DOHH2 (cell line): ENCODE measurements at regions not wholly inside any gene's neighbourhood (a gene's known extent, or its start where the extent isn't known, plus 50 kb on each side); places are given as distances from the start of the nearest gene placed in this dataset.

ENCODE experiments used
- H3F3A ChIP-seq: fragments of 200-600 bp; sonication (generic), shearing (Covaris generic); 2 replicates; pipeline ENCODE4 v1.6.0; 2016; ENCODE audit warnings: antibody characterized with exemption, mild to moderate bottlenecking; ENCODE audit not compliant: control insufficient read depth, insufficient read depth
- H3K27ac ChIP-seq: fragments of 200-600 bp; sonication (generic); 2 replicates; pipeline ENCODE4 v1.5.1; 2014; ENCODE audit warnings: low read depth, mild to moderate bottlenecking, low read length, moderate library complexity
- H3K27me3 ChIP-seq: fragments of 200-600 bp; sonication (generic); 2 replicates; pipeline ENCODE4 v1.6.1; 2014; ENCODE audit warnings: mild to moderate bottlenecking, low read length, mixed read lengths; ENCODE audit not compliant: control insufficient read depth
- H3K36me3 ChIP-seq: fragments of 200-600 bp; sonication (generic); 2 replicates; pipeline ENCODE4 v1.6.1; 2014; ENCODE audit warnings: mild to moderate bottlenecking, low read length, moderate library complexity, mixed read lengths; ENCODE audit not compliant: control insufficient read depth
- H3K4me1 ChIP-seq: fragments of 200-600 bp; sonication (generic); 2 replicates; pipeline ENCODE4 v1.6.1; 2014; ENCODE audit warnings: mild to moderate bottlenecking, low read length, mixed read lengths; ENCODE audit not compliant: control insufficient read depth
- H3K4me2 ChIP-seq: fragments of 200-600 bp; sonication (generic); 2 replicates; pipeline ENCODE4 v1.6.0; 2014; ENCODE audit warnings: mild to moderate bottlenecking, low read length, moderate library complexity
- H3K4me3 ChIP-seq: fragments of 200-600 bp; sonication (generic); 2 replicates; pipeline ENCODE4 v1.5.1; 2014; ENCODE audit warnings: mild to moderate bottlenecking, low read length, mixed read lengths
- H3K79me2 ChIP-seq: fragments of 200-600 bp; sonication (generic); 2 replicates; pipeline ENCODE4 v1.6.1; 2014; ENCODE audit warnings: mild to moderate bottlenecking, low read length, mixed read lengths; ENCODE audit not compliant: control insufficient read depth
- H3K9me2 ChIP-seq: fragments of 200-600 bp; sonication (generic); replicated peaks from 2 replicates; pipeline ENCODE4 v1.6.1; 2014; ENCODE audit warnings: mild to moderate bottlenecking, low read length, mixed read lengths; ENCODE audit not compliant: control insufficient read depth
- H3K9me3 ChIP-seq: fragments of 200-600 bp; sonication (generic); 2 replicates; pipeline ENCODE4 v1.6.1; 2014; ENCODE audit warnings: antibody characterized with exemption, low read length, mixed read lengths; ENCODE audit not compliant: control insufficient read depth, insufficient read depth
- H4K20me1 ChIP-seq: fragments of 200-600 bp; sonication (generic); 2 replicates; pipeline ENCODE4 v1.6.0; 2014; ENCODE audit warnings: low read depth, mild to moderate bottlenecking, antibody characterized with exemption, low read length, moderate library complexity; ENCODE audit not compliant: control insufficient read depth, insufficient read depth
- CTCF ChIP-seq: fragments of 200-600 bp; sonication (generic); IDR thresholded peaks from one replicate; pipeline ENCODE4 v1.5.1; 2014; ENCODE audit warnings: antibody characterized with exemption, mild to moderate bottlenecking, low read depth, low read length; ENCODE audit not compliant: poor library complexity, severe bottlenecking
- EZH2phosphoT487 ChIP-seq: fragments of 200-600 bp; sonication (generic); IDR thresholded peaks from 2 replicates; pipeline ENCODE4 v1.6.1; 2017; ENCODE audit warnings: borderline replicate concordance, mild to moderate bottlenecking, antibody characterized with exemption, low read length, moderate library complexity, mixed read lengths

- H3K4me2 ChIP-seq: no peak overlapping the region
- no peaks in the 10 kb centered on the region for H3K79me2 ChIP-seq
- H3K4me1 ChIP-seq: no peaks in the 10 kb centered on the region
- H3K27ac ChIP-seq: no peak overlapping the region
- H3K27me3 ChIP-seq: no peaks in the 10 kb centered on the region
- no peaks in the 10 kb centered on the region for H3F3A ChIP-seq
- H3K9me3 ChIP-seq: no peaks in the 10 kb centered on the region
- no peaks in the 10 kb centered on the region for H3K36me3 ChIP-seq
- no peaks in the 10 kb centered on the region for H4K20me1 ChIP-seq
- TF ChIP-seq CTCF: no peak
- no peak for TF ChIP-seq EZH2phosphoT487
- no peak overlapping the region for H3K4me3 ChIP-seq
- H3K9me2 ChIP-seq: no peaks in the 10 kb centered on the region
Observed at GRCh38 chr3:76043746-76044145, 258.4 kb upstream of the ZNF717 start.

- no peaks in the 10 kb centered on the region for H3K27me3 ChIP-seq
- H3K4me1 ChIP-seq: no peaks in the 10 kb centered on the region
- H3K36me3 ChIP-seq: no peaks in the 10 kb centered on the region
- H3K4me3 ChIP-seq: no peak overlapping the region
- no peak overlapping the region for H3K27ac ChIP-seq
- no peaks in the 10 kb centered on the region for H4K20me1 ChIP-seq
- no peaks in the 10 kb centered on the region for H3K9me2 ChIP-seq
- no peaks in the 10 kb centered on the region for H3K79me2 ChIP-seq
- no peak overlapping the region for H3K4me2 ChIP-seq
- H3F3A ChIP-seq: no peaks in the 10 kb centered on the region
- H3K9me3 ChIP-seq: no peaks in the 10 kb centered on the region
- no peak for TF ChIP-seq EZH2phosphoT487
- peak; percentile 68 for TF ChIP-seq CTCF
Observed at GRCh38 chr3:76044601-76045600, 259.6 kb upstream of the ZNF717 start.

GRCh38 chr3:76047368-76047767 is 262.0 kb upstream of the ZNF717 start:
- H3K79me2 ChIP-seq: no peaks in the 10 kb centered on the region
- no peaks in the 10 kb centered on the region for H3K9me2 ChIP-seq
- no peaks in the 10 kb centered on the region for H3F3A ChIP-seq
- H3K4me1 ChIP-seq: no peaks in the 10 kb centered on the region
- no peak overlapping the region for H3K4me3 ChIP-seq
- no peaks in the 10 kb centered on the region for H4K20me1 ChIP-seq
- no peaks in the 10 kb centered on the region for H3K36me3 ChIP-seq
- H3K27me3 ChIP-seq: no peaks in the 10 kb centered on the region
- H3K4me2 ChIP-seq: no peak overlapping the region
- TF ChIP-seq EZH2phosphoT487: no peak
- no peak for TF ChIP-seq CTCF
- H3K27ac ChIP-seq: no peak overlapping the region
- H3K9me3 ChIP-seq: no peaks in the 10 kb centered on the region
